Neural cell (in vitro differentiated cells): ENCODE measurements at regions not wholly inside any gene's neighbourhood (a gene's known extent, or its start where the extent isn't known, plus 50 kb on each side); places are given as distances from the start of the nearest gene placed in this dataset.

Experiments
- RAD21 ChIP-seq: fragments of 450-650 bp; conservative IDR thresholded peaks from 2 replicates; pipeline ENCODE4 v1.6.1; 2014; ENCODE audit warnings: antibody characterized with exemption, mild to moderate bottlenecking, moderate library complexity
- TF ChIP-seq, protein P1 (sequence below): fragments of 450-650 bp; IDR thresholded peaks from 2 replicates; pipeline ENCODE4 v1.5.1; 2014; ENCODE audit warnings: antibody characterized with exemption, mild to moderate bottlenecking, moderate library complexity; ENCODE audit not compliant: poor library complexity, severe bottlenecking
- TF ChIP-seq, protein P2 (sequence below): IDR thresholded peaks from 2 replicates; pipeline ENCODE4 v1.6.1; 2012; ENCODE audit warnings: borderline replicate concordance

DNA sequence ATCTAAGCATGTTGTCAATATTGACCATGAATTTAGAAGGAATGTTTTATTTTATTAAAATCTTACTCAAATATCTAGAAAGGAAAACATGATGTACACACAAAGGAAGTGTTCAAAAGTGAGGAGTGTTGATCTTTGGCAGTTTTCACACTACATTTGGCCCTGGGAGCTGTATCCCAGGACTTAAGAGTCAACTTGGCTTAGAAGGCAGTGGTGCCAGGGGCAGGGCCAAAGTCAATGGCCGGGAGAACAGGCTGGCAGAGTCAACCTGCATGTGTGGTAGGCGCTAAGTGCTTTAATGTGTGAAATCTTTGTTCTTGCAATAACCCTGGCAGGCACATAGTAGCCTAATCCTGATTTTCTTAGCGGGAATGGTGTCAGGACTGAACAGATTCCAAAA lies 228.4 kb downstream of the TENT4A start:
- TF ChIP-seq, protein P1, sequence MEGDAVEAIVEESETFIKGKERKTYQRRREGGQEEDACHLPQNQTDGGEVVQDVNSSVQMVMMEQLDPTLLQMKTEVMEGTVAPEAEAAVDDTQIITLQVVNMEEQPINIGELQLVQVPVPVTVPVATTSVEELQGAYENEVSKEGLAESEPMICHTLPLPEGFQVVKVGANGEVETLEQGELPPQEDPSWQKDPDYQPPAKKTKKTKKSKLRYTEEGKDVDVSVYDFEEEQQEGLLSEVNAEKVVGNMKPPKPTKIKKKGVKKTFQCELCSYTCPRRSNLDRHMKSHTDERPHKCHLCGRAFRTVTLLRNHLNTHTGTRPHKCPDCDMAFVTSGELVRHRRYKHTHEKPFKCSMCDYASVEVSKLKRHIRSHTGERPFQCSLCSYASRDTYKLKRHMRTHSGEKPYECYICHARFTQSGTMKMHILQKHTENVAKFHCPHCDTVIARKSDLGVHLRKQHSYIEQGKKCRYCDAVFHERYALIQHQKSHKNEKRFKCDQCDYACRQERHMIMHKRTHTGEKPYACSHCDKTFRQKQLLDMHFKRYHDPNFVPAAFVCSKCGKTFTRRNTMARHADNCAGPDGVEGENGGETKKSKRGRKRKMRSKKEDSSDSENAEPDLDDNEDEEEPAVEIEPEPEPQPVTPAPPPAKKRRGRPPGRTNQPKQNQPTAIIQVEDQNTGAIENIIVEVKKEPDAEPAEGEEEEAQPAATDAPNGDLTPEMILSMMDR: no peak
- TF ChIP-seq RAD21: no peak
- TF ChIP-seq, protein P2, sequence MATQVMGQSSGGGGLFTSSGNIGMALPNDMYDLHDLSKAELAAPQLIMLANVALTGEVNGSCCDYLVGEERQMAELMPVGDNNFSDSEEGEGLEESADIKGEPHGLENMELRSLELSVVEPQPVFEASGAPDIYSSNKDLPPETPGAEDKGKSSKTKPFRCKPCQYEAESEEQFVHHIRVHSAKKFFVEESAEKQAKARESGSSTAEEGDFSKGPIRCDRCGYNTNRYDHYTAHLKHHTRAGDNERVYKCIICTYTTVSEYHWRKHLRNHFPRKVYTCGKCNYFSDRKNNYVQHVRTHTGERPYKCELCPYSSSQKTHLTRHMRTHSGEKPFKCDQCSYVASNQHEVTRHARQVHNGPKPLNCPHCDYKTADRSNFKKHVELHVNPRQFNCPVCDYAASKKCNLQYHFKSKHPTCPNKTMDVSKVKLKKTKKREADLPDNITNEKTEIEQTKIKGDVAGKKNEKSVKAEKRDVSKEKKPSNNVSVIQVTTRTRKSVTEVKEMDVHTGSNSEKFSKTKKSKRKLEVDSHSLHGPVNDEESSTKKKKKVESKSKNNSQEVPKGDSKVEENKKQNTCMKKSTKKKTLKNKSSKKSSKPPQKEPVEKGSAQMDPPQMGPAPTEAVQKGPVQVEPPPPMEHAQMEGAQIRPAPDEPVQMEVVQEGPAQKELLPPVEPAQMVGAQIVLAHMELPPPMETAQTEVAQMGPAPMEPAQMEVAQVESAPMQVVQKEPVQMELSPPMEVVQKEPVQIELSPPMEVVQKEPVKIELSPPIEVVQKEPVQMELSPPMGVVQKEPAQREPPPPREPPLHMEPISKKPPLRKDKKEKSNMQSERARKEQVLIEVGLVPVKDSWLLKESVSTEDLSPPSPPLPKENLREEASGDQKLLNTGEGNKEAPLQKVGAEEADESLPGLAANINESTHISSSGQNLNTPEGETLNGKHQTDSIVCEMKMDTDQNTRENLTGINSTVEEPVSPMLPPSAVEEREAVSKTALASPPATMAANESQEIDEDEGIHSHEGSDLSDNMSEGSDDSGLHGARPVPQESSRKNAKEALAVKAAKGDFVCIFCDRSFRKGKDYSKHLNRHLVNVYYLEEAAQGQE: no peak
